ENCODE measurements at regions not wholly inside any gene's neighbourhood (a gene's known extent, or its start where the extent isn't known, plus 50 kb on each side); places are given as distances from the start of the nearest gene placed in this dataset.

DNA sequence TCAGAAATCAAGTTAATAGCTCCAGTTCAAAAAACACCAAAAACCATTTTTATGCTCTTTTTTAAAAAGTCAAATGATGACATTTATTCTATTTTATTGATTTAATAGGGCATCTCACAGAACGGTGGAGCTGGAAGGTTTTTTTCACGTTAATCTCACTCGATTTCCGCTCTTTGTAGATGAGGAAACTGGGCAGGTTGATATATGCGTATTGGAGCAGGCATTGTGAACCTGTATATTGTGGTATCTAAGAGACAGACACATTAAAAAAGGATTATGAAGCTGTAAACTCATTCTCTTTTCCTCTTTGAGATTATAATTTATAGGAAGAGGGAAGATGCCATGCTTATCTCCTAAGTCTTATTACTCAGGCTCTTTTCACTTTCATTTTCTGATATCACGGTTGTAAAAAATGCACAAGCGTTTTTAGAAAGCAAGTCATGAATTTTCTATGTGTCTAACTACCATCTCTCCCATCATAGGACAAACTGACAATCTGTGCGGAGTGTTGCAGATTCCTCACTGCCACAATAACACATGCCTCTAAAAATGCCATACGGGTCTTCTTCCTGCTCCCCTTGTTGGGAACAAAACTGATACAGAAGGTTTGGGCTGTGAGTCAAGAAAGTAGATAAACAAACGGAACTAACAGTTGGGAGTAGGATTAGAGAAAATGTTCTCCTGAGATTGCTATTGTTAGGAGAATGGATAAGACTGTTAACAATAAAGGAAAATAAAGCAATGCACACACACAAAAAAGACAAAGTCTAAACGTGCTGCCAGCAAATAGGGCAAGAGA is 1997.7 kb downstream of the MAT2B start:
- no peaks in the 10 kb centered on the region for H4K20me1 ChIP-seq (ENCODE audit: insufficient read depth, low read length)
- TF ChIP-seq, protein P1, sequence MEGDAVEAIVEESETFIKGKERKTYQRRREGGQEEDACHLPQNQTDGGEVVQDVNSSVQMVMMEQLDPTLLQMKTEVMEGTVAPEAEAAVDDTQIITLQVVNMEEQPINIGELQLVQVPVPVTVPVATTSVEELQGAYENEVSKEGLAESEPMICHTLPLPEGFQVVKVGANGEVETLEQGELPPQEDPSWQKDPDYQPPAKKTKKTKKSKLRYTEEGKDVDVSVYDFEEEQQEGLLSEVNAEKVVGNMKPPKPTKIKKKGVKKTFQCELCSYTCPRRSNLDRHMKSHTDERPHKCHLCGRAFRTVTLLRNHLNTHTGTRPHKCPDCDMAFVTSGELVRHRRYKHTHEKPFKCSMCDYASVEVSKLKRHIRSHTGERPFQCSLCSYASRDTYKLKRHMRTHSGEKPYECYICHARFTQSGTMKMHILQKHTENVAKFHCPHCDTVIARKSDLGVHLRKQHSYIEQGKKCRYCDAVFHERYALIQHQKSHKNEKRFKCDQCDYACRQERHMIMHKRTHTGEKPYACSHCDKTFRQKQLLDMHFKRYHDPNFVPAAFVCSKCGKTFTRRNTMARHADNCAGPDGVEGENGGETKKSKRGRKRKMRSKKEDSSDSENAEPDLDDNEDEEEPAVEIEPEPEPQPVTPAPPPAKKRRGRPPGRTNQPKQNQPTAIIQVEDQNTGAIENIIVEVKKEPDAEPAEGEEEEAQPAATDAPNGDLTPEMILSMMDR (IDR thresholded peaks at IDR 0.05), result no peak
- H3K27me3 ChIP-seq (ENCODE audit: control insufficient read depth in 2 of 2, insufficient read depth in 2 of 2, low read length in 2 of 2), result no peaks in the 10 kb centered on the region
- H3K9me3 ChIP-seq (replicated peaks in 1 of 2; ENCODE audit: control insufficient read depth in 1 of 2, insufficient read depth in 1 of 2, low read length in 2 of 2), result peaks cover 0 to 10% of the 10 kb centered on the region in 2 donors
- H3K36me3 ChIP-seq (replicated peaks in 1 of 2; ENCODE audit: control insufficient read depth in 1 of 2, insufficient read depth in 2 of 2, low read length in 2 of 2), result no peaks in the 10 kb centered on the region
- H3K79me2 ChIP-seq (ENCODE audit: insufficient read depth, low read length), result no peaks in the 10 kb centered on the region
- H3K4me2 ChIP-seq (replicated peaks; ENCODE audit: extremely low read depth, low read length, poor library complexity, severe bottlenecking), result no peak overlapping the region
- Mint-ChIP-seq H3K4me1 (no peaks in the 10 kb centered on the region), H3K27ac (no peak overlapping the region), H3K4me3 (no peak overlapping the region), H3K27me3 (ENCODE audit: low read depth in 3 of 3) (peaks cover 0 to 1% (median 0%) of the 10 kb centered on the region in 3 donors), H3K9me3 (peaks cover 0 to 11% (median 5%) of the 10 kb centered on the region in 7 donors), H3K36me3 (no peaks in the 10 kb centered on the region)
- no peak overlapping the region for H3K4me3 ChIP-seq (replicated peaks in 1 of 3; ENCODE audit: low read depth in 2 of 3, low read length in 3 of 3)
- H3K4me1 ChIP-seq (ENCODE audit: control insufficient read depth in 1 of 2, insufficient read depth in 2 of 2, low read length in 2 of 2), result no peaks in the 10 kb centered on the region
- H3K27ac ChIP-seq (ENCODE audit: low read depth in 1 of 2, low read length in 2 of 2), result no peak overlapping the region
- no peak for DNase-seq
- H3K9ac ChIP-seq (ENCODE audit: insufficient read depth, low read length, poor library complexity, severe bottlenecking), result no peak overlapping the region
- 86% methylated on average over 2 of the region's 11 CpGs for WGBS (ENCODE audit: insufficient coverage)
- no peak overlapping the region for H2AFZ ChIP-seq (ENCODE audit: insufficient read depth, low read depth, low read length, poor library complexity, severe bottlenecking)
- intact Hi-C loops (cut with micrococcal nuclease), result no loop called here

- Histone ChIP-seq H3K4me1 (ENCODE audit: control insufficient read depth in 1 of 2, insufficient read depth in 2 of 2, low read length in 2 of 2) (no peaks in the 10 kb centered on the region), H3K79me2 (ENCODE audit: insufficient read depth, low read length) (no peaks in the 10 kb centered on the region), H4K20me1 (ENCODE audit: insufficient read depth, low read length) (no peaks in the 10 kb centered on the region), H3K4me2 (replicated peaks; ENCODE audit: extremely low read depth, low read length, poor library complexity, severe bottlenecking) (no peak overlapping the region), H2AFZ (ENCODE audit: insufficient read depth, low read depth, low read length, poor library complexity, severe bottlenecking) (no peak overlapping the region), H3K9me3 (replicated peaks in 1 of 2; ENCODE audit: control insufficient read depth in 1 of 2, insufficient read depth in 1 of 2, low read length in 2 of 2) (peaks cover 0 to 10% of the 10 kb centered on the region in 2 donors), H3K36me3 (replicated peaks in 1 of 2; ENCODE audit: control insufficient read depth in 1 of 2, insufficient read depth in 2 of 2, low read length in 2 of 2) (no peaks in the 10 kb centered on the region), H3K27ac (ENCODE audit: low read depth in 1 of 2, low read length in 2 of 2) (no peak overlapping the region), H3K9ac (ENCODE audit: insufficient read depth, low read length, poor library complexity, severe bottlenecking) (no peak overlapping the region), H3K27me3 (ENCODE audit: control insufficient read depth in 2 of 2, insufficient read depth in 2 of 2, low read length in 2 of 2) (no peaks in the 10 kb centered on the region), H3K4me3 (replicated peaks in 1 of 3; ENCODE audit: low read depth in 2 of 3, low read length in 3 of 3) (no peak overlapping the region)
- Mint-ChIP-seq H3K4me1 (no peaks in the 10 kb centered on the region), H3K4me3 (no peak overlapping the region), H3K27me3 (ENCODE audit: low read depth in 3 of 3) (peaks cover 0 to 1% (median 0%) of the 10 kb centered on the region in 3 donors), H3K9me3 (peaks cover 4 to 18% (median 7%) of the 10 kb centered on the region in 7 donors), H3K27ac (no peak overlapping the region), H3K36me3 (no peaks in the 10 kb centered on the region)
- TF ChIP-seq, protein P1 (IDR thresholded peaks at IDR 0.05), result no peak
- DNase-seq, result no peak
- intact Hi-C loops (cut with micrococcal nuclease), result no loop called here
- no CpG with 5 or more reads among the region's 1 CpG for WGBS (ENCODE audit: insufficient coverage)
These were observed 1999.3 kb downstream of the MAT2B start for GRCh38 chr5:165504674-165505073.

All from CD14-positive monocyte (primary cell).